GM23338 (cell line): ENCODE measurements at regions not wholly inside any gene's neighbourhood (a gene's known extent, or its start where the extent isn't known, plus 50 kb on each side); places are given as distances from the start of the nearest gene placed in this dataset.

Source experiments
- ATAC-seq: fragments of 200-7000 bp; cut with Tn5 transposase; 3 replicates; pipeline ENCODE4 v1.9.1; 2020
- DNase-seq: peaks from one replicate; pipeline ENCODE4 v3.0.0-alpha.2; 2015; ENCODE audit warnings: low spot score
- H2AFZ ChIP-seq: fragments of 200-600 bp; sonication (generic); 2 replicates; pipeline ENCODE4 v1.8.0; 2016; ENCODE audit warnings: antibody characterized with exemption, mild to moderate bottlenecking, moderate library complexity
- H3F3A ChIP-seq: fragments of 200-600 bp; sonication (generic); replicated peaks from 2 replicates; pipeline ENCODE4 v1.8.0; 2017; ENCODE audit warnings: antibody characterized with exemption, mixed run types, low read depth
- H3K27ac ChIP-seq: fragments of 200-600 bp; sonication (generic); 2 replicates; pipeline ENCODE4 v1.6.1; 2016; ENCODE audit warnings: low read depth
- H3K27me3 ChIP-seq: fragments of 200-600 bp; sonication (generic); 2 replicates; pipeline ENCODE4 v1.8.0; 2016; ENCODE audit warnings: mild to moderate bottlenecking, mixed run types, moderate library complexity; ENCODE audit not compliant: insufficient read depth
- H3K36me3 ChIP-seq: fragments of 200-600 bp; sonication (generic); 2 replicates; pipeline ENCODE4 v1.8.0; 2016; ENCODE audit warnings: mild to moderate bottlenecking; ENCODE audit not compliant: insufficient read depth
- H3K4me1 ChIP-seq: fragments of 200-600 bp; sonication (generic); 2 replicates; pipeline ENCODE4 v1.8.0; 2016; ENCODE audit warnings: mild to moderate bottlenecking, moderate library complexity; ENCODE audit not compliant: insufficient read depth
- H3K4me2 ChIP-seq: fragments of 200-600 bp; sonication (generic); 2 replicates; pipeline ENCODE4 v1.7.1; 2017; ENCODE audit warnings: mixed run types
- H3K4me3 ChIP-seq: fragments of 200-600 bp; sonication (generic); 2 replicates; pipeline ENCODE4 v1.6.1; 2016; ENCODE audit warnings: mixed run types
- H3K79me2 ChIP-seq: fragments of 200-600 bp; sonication (generic); replicated peaks from 2 replicates; pipeline ENCODE4 v1.8.0; 2017; ENCODE audit warnings: mild to moderate bottlenecking; ENCODE audit not compliant: insufficient read depth
- H3K9me2 ChIP-seq: fragments of 200-600 bp; sonication (generic); 2 replicates; pipeline ENCODE4 v1.8.0; 2017; ENCODE audit not compliant: insufficient read depth
- H4K20me1 ChIP-seq: fragments of 200-600 bp; sonication (generic); replicated peaks from 2 replicates; pipeline ENCODE4 v1.8.0; 2017; ENCODE audit warnings: mild to moderate bottlenecking; ENCODE audit not compliant: insufficient read depth
- H3K27ac Mint-ChIP-seq: 2 replicates; pipeline ENCODE4 v1.8.0; 2020; ENCODE audit warnings: inconsistent platforms, mild to moderate bottlenecking, moderate library complexity, mixed read lengths
- H3K27me3 Mint-ChIP-seq: 3 replicates; pipeline ENCODE4 v1.8.0; 2022; ENCODE audit warnings: low read depth, mild to moderate bottlenecking, moderate library complexity, mixed read lengths, inconsistent platforms; ENCODE audit not compliant: insufficient read depth, poor library complexity
- H3K36me3 Mint-ChIP-seq: 3 replicates; pipeline ENCODE4 v1.8.0; 2021; ENCODE audit warnings: low read depth, mild to moderate bottlenecking, inconsistent platforms, moderate library complexity, mixed read lengths
- H3K4me1 Mint-ChIP-seq: 3 replicates; pipeline ENCODE4 v1.8.0; 2020; ENCODE audit warnings: mild to moderate bottlenecking, inconsistent platforms, mixed read lengths
- H3K4me3 Mint-ChIP-seq: 3 replicates; pipeline ENCODE4 v1.8.0; 2021; ENCODE audit warnings: moderate library complexity, mild to moderate bottlenecking, inconsistent platforms, mixed read lengths
- H3K9me3 Mint-ChIP-seq: 3 replicates; pipeline ENCODE4 v1.8.0; 2020; ENCODE audit warnings: moderate library complexity, mild to moderate bottlenecking, inconsistent platforms, mixed read lengths
- CREB1 ChIP-seq: fragments of 250-450 bp; sonication (Bioruptor Pico); IDR thresholded peaks from 2 replicates; pipeline ENCODE4 v1.5.0; 2020; ENCODE audit warnings: low read depth, mild to moderate bottlenecking, moderate library complexity
- EZH2phosphoT487 ChIP-seq: fragments of 200-600 bp; sonication (generic); IDR thresholded peaks from one replicate; pipeline ENCODE4 v1.8.1; 2018; ENCODE audit warnings: antibody characterized with exemption; ENCODE audit not compliant: unreplicated experiment
- JUNB ChIP-seq: IDR thresholded peaks from one replicate; pipeline ENCODE4 v1.6.1; 2016; ENCODE audit warnings: antibody characterized with exemption; ENCODE audit not compliant: unreplicated experiment
- TF ChIP-seq, protein P1 (sequence below): IDR thresholded peaks from 2 replicates; pipeline ENCODE4 v1.6.1; 2016; ENCODE audit warnings: antibody characterized with exemption
- TF ChIP-seq, protein P2 (sequence below), 2 experiments: fragments of 200-600 bp in 1 of 2; sonication (generic) in 1 of 2; conservative IDR thresholded peaks; 2 replicates each; pipeline versions ENCODE4 v1.5.1 to v1.6.1; 2016 to 2017; ENCODE audit warnings: antibody characterized with exemption in 2 of 2, low read depth in 2 of 2, mild to moderate bottlenecking in 2 of 2, moderate library complexity in 1 of 2
- TF ChIP-seq, protein P3 (sequence below): IDR thresholded peaks from one replicate; pipeline ENCODE4 v1.6.1; 2018; ENCODE audit warnings: antibody characterized with exemption; ENCODE audit not compliant: unreplicated experiment
- TF ChIP-seq, protein P4 (sequence below): fragments of 250-450 bp; sonication (Bioruptor Pico); IDR thresholded peaks from 2 replicates; pipeline ENCODE4 v1.5.0; 2020; ENCODE audit warnings: mild to moderate bottlenecking, moderate library complexity

DNA sequence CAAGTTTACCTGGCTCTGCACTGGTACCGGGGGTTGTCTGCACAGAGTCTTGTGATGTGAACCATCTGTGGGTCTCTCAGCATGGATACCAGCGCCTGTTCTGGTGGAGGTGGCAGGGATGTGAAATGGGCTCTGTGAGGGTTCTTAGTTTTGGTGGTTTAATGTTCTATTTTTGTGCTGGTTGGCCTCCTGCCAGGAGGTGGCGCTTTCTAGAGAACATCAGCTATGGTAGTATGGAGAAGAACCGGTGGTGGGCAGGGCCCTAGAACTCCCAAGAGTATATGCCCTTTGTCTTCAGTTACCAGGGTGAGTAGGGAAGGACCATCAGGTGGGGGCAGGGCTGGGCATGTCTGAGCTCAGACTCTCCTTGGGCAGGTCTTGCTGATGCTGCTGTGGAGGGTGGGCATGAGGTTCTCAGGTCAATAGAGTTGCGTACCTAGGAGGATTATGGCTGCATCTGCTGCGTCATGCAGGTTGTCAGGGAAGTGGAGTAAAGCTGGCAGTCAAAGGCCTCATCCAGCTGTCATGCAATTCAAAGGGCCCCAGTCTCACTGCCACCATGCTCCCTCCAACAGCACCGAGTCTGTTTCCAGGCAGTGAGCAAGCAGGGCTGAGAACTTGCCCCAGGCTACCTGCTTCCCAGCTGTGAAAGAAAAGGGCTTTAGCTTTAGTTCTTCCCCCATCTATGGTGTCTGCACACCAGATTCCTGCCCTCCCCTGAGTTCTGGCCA is 278.0 kb downstream of the METTL4 start:
- no peak overlapping the region for H3K4me2 ChIP-seq
- H3K36me3 ChIP-seq = no peaks in the 10 kb centered on the region
- H2AFZ ChIP-seq = peak overlapping the region; percentile 43; the same call in 1 of the 2 replicates
- no peak overlapping the region for H3K4me3 ChIP-seq
- H4K20me1 ChIP-seq = no peaks in the 10 kb centered on the region
- Mint-ChIP-seq H3K36me3 (no peaks in the 10 kb centered on the region), H3K27ac (peak overlapping the region; percentile 47; the same call in 1 of the 2 replicates), H3K27me3 (no peaks in the 10 kb centered on the region), H3K4me3 (no peak overlapping the region), H3K4me1 (no peaks in the 10 kb centered on the region), H3K9me3 (peaks cover 3% of the 10 kb centered on the region; the same call in 1 of the 3 replicates)
- no peaks in the 10 kb centered on the region for H3K27me3 ChIP-seq
- TF ChIP-seq, protein P1, sequence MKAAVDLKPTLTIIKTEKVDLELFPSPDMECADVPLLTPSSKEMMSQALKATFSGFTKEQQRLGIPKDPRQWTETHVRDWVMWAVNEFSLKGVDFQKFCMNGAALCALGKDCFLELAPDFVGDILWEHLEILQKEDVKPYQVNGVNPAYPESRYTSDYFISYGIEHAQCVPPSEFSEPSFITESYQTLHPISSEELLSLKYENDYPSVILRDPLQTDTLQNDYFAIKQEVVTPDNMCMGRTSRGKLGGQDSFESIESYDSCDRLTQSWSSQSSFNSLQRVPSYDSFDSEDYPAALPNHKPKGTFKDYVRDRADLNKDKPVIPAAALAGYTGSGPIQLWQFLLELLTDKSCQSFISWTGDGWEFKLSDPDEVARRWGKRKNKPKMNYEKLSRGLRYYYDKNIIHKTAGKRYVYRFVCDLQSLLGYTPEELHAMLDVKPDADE = no peak
- TF ChIP-seq, protein P2, sequence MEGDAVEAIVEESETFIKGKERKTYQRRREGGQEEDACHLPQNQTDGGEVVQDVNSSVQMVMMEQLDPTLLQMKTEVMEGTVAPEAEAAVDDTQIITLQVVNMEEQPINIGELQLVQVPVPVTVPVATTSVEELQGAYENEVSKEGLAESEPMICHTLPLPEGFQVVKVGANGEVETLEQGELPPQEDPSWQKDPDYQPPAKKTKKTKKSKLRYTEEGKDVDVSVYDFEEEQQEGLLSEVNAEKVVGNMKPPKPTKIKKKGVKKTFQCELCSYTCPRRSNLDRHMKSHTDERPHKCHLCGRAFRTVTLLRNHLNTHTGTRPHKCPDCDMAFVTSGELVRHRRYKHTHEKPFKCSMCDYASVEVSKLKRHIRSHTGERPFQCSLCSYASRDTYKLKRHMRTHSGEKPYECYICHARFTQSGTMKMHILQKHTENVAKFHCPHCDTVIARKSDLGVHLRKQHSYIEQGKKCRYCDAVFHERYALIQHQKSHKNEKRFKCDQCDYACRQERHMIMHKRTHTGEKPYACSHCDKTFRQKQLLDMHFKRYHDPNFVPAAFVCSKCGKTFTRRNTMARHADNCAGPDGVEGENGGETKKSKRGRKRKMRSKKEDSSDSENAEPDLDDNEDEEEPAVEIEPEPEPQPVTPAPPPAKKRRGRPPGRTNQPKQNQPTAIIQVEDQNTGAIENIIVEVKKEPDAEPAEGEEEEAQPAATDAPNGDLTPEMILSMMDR (conservative IDR thresholded peaks at IDR 0.05; ENCODE audit: low read depth in 2 of 2) = peak; percentile 46 to 50
- TF ChIP-seq, protein P3, sequence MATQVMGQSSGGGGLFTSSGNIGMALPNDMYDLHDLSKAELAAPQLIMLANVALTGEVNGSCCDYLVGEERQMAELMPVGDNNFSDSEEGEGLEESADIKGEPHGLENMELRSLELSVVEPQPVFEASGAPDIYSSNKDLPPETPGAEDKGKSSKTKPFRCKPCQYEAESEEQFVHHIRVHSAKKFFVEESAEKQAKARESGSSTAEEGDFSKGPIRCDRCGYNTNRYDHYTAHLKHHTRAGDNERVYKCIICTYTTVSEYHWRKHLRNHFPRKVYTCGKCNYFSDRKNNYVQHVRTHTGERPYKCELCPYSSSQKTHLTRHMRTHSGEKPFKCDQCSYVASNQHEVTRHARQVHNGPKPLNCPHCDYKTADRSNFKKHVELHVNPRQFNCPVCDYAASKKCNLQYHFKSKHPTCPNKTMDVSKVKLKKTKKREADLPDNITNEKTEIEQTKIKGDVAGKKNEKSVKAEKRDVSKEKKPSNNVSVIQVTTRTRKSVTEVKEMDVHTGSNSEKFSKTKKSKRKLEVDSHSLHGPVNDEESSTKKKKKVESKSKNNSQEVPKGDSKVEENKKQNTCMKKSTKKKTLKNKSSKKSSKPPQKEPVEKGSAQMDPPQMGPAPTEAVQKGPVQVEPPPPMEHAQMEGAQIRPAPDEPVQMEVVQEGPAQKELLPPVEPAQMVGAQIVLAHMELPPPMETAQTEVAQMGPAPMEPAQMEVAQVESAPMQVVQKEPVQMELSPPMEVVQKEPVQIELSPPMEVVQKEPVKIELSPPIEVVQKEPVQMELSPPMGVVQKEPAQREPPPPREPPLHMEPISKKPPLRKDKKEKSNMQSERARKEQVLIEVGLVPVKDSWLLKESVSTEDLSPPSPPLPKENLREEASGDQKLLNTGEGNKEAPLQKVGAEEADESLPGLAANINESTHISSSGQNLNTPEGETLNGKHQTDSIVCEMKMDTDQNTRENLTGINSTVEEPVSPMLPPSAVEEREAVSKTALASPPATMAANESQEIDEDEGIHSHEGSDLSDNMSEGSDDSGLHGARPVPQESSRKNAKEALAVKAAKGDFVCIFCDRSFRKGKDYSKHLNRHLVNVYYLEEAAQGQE = no peak
- no peak for TF ChIP-seq EZH2phosphoT487
- TF ChIP-seq, protein P4, sequence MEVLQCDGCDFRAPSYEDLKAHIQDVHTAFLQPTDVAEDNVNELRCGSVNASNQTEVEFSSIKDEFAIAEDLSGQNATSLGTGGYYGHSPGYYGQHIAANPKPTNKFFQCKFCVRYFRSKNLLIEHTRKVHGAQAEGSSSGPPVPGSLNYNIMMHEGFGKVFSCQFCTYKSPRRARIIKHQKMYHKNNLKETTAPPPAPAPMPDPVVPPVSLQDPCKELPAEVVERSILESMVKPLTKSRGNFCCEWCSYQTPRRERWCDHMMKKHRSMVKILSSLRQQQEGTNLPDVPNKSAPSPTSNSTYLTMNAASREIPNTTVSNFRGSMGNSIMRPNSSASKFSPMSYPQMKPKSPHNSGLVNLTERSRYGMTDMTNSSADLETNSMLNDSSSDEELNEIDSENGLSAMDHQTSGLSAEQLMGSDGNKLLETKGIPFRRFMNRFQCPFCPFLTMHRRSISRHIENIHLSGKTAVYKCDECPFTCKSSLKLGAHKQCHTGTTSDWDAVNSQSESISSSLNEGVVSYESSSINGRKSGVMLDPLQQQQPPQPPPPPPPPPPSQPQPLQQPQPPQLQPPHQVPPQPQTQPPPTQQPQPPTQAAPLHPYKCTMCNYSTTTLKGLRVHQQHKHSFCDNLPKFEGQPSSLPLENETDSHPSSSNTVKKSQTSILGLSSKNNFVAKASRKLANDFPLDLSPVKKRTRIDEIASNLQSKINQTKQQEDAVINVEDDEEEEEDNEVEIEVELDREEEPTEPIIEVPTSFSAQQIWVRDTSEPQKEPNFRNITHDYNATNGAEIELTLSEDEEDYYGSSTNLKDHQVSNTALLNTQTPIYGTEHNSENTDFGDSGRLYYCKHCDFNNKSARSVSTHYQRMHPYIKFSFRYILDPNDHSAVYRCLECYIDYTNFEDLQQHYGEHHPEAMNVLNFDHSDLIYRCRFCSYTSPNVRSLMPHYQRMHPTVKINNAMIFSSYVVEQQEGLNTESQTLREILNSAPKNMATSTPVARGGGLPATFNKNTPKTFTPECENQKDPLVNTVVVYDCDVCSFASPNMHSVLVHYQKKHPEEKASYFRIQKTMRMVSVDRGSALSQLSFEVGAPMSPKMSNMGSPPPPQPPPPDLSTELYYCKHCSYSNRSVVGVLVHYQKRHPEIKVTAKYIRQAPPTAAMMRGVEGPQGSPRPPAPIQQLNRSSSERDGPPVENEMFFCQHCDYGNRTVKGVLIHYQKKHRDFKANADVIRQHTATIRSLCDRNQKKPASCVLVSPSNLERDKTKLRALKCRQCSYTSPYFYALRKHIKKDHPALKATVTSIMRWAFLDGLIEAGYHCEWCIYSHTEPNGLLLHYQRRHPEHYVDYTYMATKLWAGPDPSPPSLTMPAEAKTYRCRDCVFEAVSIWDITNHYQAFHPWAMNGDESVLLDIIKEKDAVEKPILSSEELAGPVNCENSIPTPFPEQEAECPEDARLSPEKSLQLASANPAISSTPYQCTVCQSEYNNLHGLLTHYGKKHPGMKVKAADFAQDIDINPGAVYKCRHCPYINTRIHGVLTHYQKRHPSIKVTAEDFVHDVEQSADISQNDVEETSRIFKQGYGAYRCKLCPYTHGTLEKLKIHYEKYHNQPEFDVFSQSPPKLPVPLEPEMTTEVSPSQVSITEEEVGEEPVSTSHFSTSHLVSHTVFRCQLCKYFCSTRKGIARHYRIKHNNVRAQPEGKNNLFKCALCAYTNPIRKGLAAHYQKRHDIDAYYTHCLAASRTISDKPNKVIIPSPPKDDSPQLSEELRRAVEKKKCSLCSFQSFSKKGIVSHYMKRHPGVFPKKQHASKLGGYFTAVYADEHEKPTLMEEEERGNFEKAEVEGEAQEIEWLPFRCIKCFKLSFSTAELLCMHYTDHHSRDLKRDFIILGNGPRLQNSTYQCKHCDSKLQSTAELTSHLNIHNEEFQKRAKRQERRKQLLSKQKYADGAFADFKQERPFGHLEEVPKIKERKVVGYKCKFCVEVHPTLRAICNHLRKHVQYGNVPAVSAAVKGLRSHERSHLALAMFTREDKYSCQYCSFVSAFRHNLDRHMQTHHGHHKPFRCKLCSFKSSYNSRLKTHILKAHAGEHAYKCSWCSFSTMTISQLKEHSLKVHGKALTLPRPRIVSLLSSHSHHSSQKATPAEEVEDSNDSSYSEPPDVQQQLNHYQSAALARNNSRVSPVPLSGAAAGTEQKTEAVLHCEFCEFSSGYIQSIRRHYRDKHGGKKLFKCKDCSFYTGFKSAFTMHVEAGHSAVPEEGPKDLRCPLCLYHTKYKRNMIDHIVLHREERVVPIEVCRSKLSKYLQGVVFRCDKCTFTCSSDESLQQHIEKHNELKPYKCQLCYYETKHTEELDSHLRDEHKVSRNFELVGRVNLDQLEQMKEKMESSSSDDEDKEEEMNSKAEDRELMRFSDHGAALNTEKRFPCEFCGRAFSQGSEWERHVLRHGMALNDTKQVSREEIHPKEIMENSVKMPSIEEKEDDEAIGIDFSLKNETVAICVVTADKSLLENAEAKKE (CRISPR knock-in tag) = no peak
- TF ChIP-seq JUNB = no peak
- no peak for TF ChIP-seq CREB1 (CRISPR knock-in tag)
- no peaks in the 10 kb centered on the region for H3K79me2 ChIP-seq
- DNase-seq (peak; percentile 32), ATAC-seq (no peak)
- H3K4me1 ChIP-seq = no peaks in the 10 kb centered on the region
- H3F3A ChIP-seq = no peaks in the 10 kb centered on the region
- no peak overlapping the region for H3K27ac ChIP-seq
- no peaks in the 10 kb centered on the region for H3K9me2 ChIP-seq
